GM04503 (cell line): ENCODE measurements at regions not wholly inside any gene's neighbourhood (a gene's known extent, or its start where the extent isn't known, plus 50 kb on each side); places are given as distances from the start of the nearest gene placed in this dataset.
"Not testable (repeated sequence)": the region's sequence is repeated elsewhere in the genome, so short reads cannot be mapped to it uniquely, and the experiment has no call there.

ENCODE experiments used
- DNase-seq: peaks from one replicate; pipeline ENCODE4 v3.0.0-alpha.2; 2012; ENCODE audit warnings: low read depth

- not testable (repeated sequence) for DNase-seq
These were observed 249.2 kb upstream of the USP15 start for GRCh38 chr12:62010973-62011372.

GRCh38 chr12:62014330-62014729, 245.9 kb upstream of the USP15 start:
- DNase-seq, result no peak

- no peak for DNase-seq
These were observed 244.2 kb upstream of the USP15 start for GRCh38 chr12:62016021-62016420.

GRCh38 chr12:62021808-62022207, 238.4 kb upstream of the USP15 start:
- no peak for DNase-seq

- DNase-seq, result no peak
These were observed 231.7 kb upstream of the USP15 start for GRCh38 chr12:62028536-62028935.

GRCh38 chr12:62032870-62033269, 227.3 kb upstream of the USP15 start:
- DNase-seq, result no peak

- no peak for DNase-seq
These were observed 215.6 kb upstream of the USP15 start for GRCh38 chr12:62044450-62045135.

- DNase-seq, result no peak
These were observed 215.0 kb upstream of the USP15 start for GRCh38 chr12:62045211-62045610.

GRCh38 chr12:62050785-62051184, 209.4 kb upstream of the USP15 start:
- no peak for DNase-seq

- no peak for DNase-seq
These were observed 190.2 kb upstream of the USP15 start for GRCh38 chr12:62069976-62070375.

GRCh38 chr12:62073236-62073635, 187.0 kb upstream of the USP15 start:
- DNase-seq, result not testable (repeated sequence)

- DNase-seq, result no peak
These were observed 184.3 kb upstream of the USP15 start for GRCh38 chr12:62075870-62076269.

- no peak for DNase-seq
These were observed 182.2 kb upstream of the USP15 start for GRCh38 chr12:62078020-62078419.

- no peak for DNase-seq
These were observed 177.8 kb upstream of the USP15 start for GRCh38 chr12:62082448-62082847.

- no peak for DNase-seq
These were observed 162.1 kb upstream of the USP15 start for GRCh38 chr12:62098132-62098531.

- no peak for DNase-seq
These were observed 156.5 kb upstream of the USP15 start for GRCh38 chr12:62103748-62104147.

- DNase-seq, result no peak
These were observed 153.5 kb upstream of the USP15 start for GRCh38 chr12:62106547-62107185.

GRCh38 chr12:62113366-62114011, 146.7 kb upstream of the USP15 start:
- DNase-seq, result no peak

- DNase-seq, result no peak
These were observed 143.2 kb upstream of the USP15 start for GRCh38 chr12:62116986-62117385.

GRCh38 chr12:62123721-62124203, 136.4 kb upstream of the USP15 start:
- peak; percentile 5 for DNase-seq

GRCh38 chr12:62127516-62127915, 132.7 kb upstream of the USP15 start:
- DNase-seq, result no peak

- no peak for DNase-seq
These were observed 131.8 kb upstream of the USP15 start for GRCh38 chr12:62128175-62128975.
